ENCODE measurements at regions not wholly inside any gene's neighbourhood (a gene's known extent, or its start where the extent isn't known, plus 50 kb on each side); places are given as distances from the start of the nearest gene placed in this dataset.

- no peaks in the 10 kb centered on the region for H3K36me3 ChIP-seq (ENCODE audit: control insufficient read depth, insufficient read depth, low read length)
- H3K9me3 ChIP-seq (ENCODE audit: control insufficient read depth, low read length): no peaks in the 10 kb centered on the region
- H3K27ac ChIP-seq (ENCODE audit: low read depth, low read length, severe bottlenecking): no peak overlapping the region
- no peaks in the 10 kb centered on the region for H3K4me1 ChIP-seq (ENCODE audit: control insufficient read depth, insufficient read depth, low read length, poor library complexity, severe bottlenecking)
- H3K4me3 ChIP-seq (ENCODE audit: extremely low read depth, insufficient read depth, low read length, poor library complexity, severe bottlenecking): no peak overlapping the region
- WGBS, 2 experiments (ENCODE audit: insufficient coverage in 2 of 2): no CpG with 5 or more reads among the region's 2 CpGs
Measured at GRCh38 chr3:72641684-72642083, 206.6 kb downstream of the SHQ1 start.

GRCh38 chr3:72641072-72641471 is 207.2 kb downstream of the SHQ1 start:
- WGBS, 2 experiments (ENCODE audit: insufficient coverage in 2 of 2): 86 to 100% methylated on average over 2 of the region's 4 CpGs
- H3K36me3 ChIP-seq (ENCODE audit: control insufficient read depth, insufficient read depth, low read length): no peaks in the 10 kb centered on the region
- H3K4me3 ChIP-seq (ENCODE audit: extremely low read depth, insufficient read depth, low read length, poor library complexity, severe bottlenecking): no peak overlapping the region

GRCh38 chr3:72636969-72637597 is 211.2 kb downstream of the SHQ1 start:
- Histone ChIP-seq H3K4me3 (ENCODE audit: extremely low read depth, insufficient read depth, low read length, poor library complexity, severe bottlenecking) (no peak overlapping the region), H3K36me3 (ENCODE audit: control insufficient read depth, insufficient read depth, low read length) (no peaks in the 10 kb centered on the region), H3K4me1 (ENCODE audit: control insufficient read depth, insufficient read depth, low read length, poor library complexity, severe bottlenecking) (no peaks in the 10 kb centered on the region), H3K27ac (ENCODE audit: low read depth, low read length, severe bottlenecking) (no peak overlapping the region), H3K9me3 (ENCODE audit: control insufficient read depth, low read length) (no peaks in the 10 kb centered on the region)
- 73 to 90% methylated on average over 5 to 7 of the region's 8 CpGs for WGBS, 2 experiments (ENCODE audit: insufficient coverage in 2 of 2)

More at GRCh38 chr3:72641072-72641471, 207.2 kb downstream of the SHQ1 start:
- no peaks in the 10 kb centered on the region for H3K4me1 ChIP-seq (ENCODE audit: control insufficient read depth, insufficient read depth, low read length, poor library complexity, severe bottlenecking)
- H3K9me3 ChIP-seq (ENCODE audit: control insufficient read depth, low read length): no peaks in the 10 kb centered on the region
- H3K27ac ChIP-seq (ENCODE audit: low read depth, low read length, severe bottlenecking): no peak overlapping the region

- Histone ChIP-seq H3K4me1 (ENCODE audit: control insufficient read depth, insufficient read depth, low read length, poor library complexity, severe bottlenecking) (no peaks in the 10 kb centered on the region), H3K36me3 (ENCODE audit: control insufficient read depth, insufficient read depth, low read length) (no peaks in the 10 kb centered on the region), H3K4me3 (ENCODE audit: extremely low read depth, insufficient read depth, low read length, poor library complexity, severe bottlenecking) (no peak overlapping the region), H3K27ac (ENCODE audit: low read depth, low read length, severe bottlenecking) (no peak overlapping the region), H3K9me3 (ENCODE audit: control insufficient read depth, low read length) (no peaks in the 10 kb centered on the region)
- 100% methylated on average over 1 of the region's 4 CpGs; no CpG with 5 or more reads in 1 of the 2 experiments for WGBS, 2 experiments (ENCODE audit: insufficient coverage in 2 of 2)
Measured at GRCh38 chr3:72635551-72635950, 212.7 kb downstream of the SHQ1 start.

- Histone ChIP-seq H3K4me3 (ENCODE audit: extremely low read depth, insufficient read depth, low read length, poor library complexity, severe bottlenecking) (no peak overlapping the region), H3K27ac (ENCODE audit: low read depth, low read length, severe bottlenecking) (no peak overlapping the region), H3K9me3 (ENCODE audit: control insufficient read depth, low read length) (no peaks in the 10 kb centered on the region), H3K4me1 (ENCODE audit: control insufficient read depth, insufficient read depth, low read length, poor library complexity, severe bottlenecking) (peaks cover 2% of the 10 kb centered on the region), H3K36me3 (ENCODE audit: control insufficient read depth, insufficient read depth, low read length) (no peaks in the 10 kb centered on the region)
- 60 to 100% methylated on average over 1 to 2 of the region's 2 CpGs for WGBS, 2 experiments (ENCODE audit: insufficient coverage in 2 of 2)
Measured at GRCh38 chr3:72634128-72634527, 214.1 kb downstream of the SHQ1 start.

GRCh38 chr3:72633534-72633933 is 214.7 kb downstream of the SHQ1 start:
- H3K4me1 ChIP-seq (ENCODE audit: control insufficient read depth, insufficient read depth, low read length, poor library complexity, severe bottlenecking): peaks cover 7% of the 10 kb centered on the region
- no peak overlapping the region for H3K27ac ChIP-seq (ENCODE audit: low read depth, low read length, severe bottlenecking)
- no peaks in the 10 kb centered on the region for H3K9me3 ChIP-seq (ENCODE audit: control insufficient read depth, low read length)
- WGBS, 2 experiments (ENCODE audit: insufficient coverage in 2 of 2): 97 to 100% methylated on average over 3 of the region's 5 CpGs
- no peak overlapping the region for H3K4me3 ChIP-seq (ENCODE audit: extremely low read depth, insufficient read depth, low read length, poor library complexity, severe bottlenecking)
- no peaks in the 10 kb centered on the region for H3K36me3 ChIP-seq (ENCODE audit: control insufficient read depth, insufficient read depth, low read length)

- H3K4me3 ChIP-seq (ENCODE audit: extremely low read depth, insufficient read depth, low read length, poor library complexity, severe bottlenecking): no peak overlapping the region
- no peaks in the 10 kb centered on the region for H3K9me3 ChIP-seq (ENCODE audit: control insufficient read depth, low read length)
- H3K4me1 ChIP-seq (ENCODE audit: control insufficient read depth, insufficient read depth, low read length, poor library complexity, severe bottlenecking): peaks cover 7% of the 10 kb centered on the region
- WGBS, 2 experiments (ENCODE audit: insufficient coverage in 2 of 2): 100% methylated on average over 1 to 4 of the region's 4 CpGs
- H3K36me3 ChIP-seq (ENCODE audit: control insufficient read depth, insufficient read depth, low read length): no peaks in the 10 kb centered on the region
- H3K27ac ChIP-seq (ENCODE audit: low read depth, low read length, severe bottlenecking): no peak overlapping the region
Measured at GRCh38 chr3:72633121-72633520, 215.1 kb downstream of the SHQ1 start.

GRCh38 chr3:72632129-72632528 is 216.1 kb downstream of the SHQ1 start:
- WGBS, 2 experiments (ENCODE audit: insufficient coverage in 2 of 2): 88% methylated on average over 2 of the region's 5 CpGs; no CpG with 5 or more reads in 1 of the 2 experiments
- Histone ChIP-seq H3K4me3 (ENCODE audit: extremely low read depth, insufficient read depth, low read length, poor library complexity, severe bottlenecking) (no peak overlapping the region), H3K36me3 (ENCODE audit: control insufficient read depth, insufficient read depth, low read length) (no peaks in the 10 kb centered on the region), H3K4me1 (ENCODE audit: control insufficient read depth, insufficient read depth, low read length, poor library complexity, severe bottlenecking) (peaks cover 7% of the 10 kb centered on the region), H3K27ac (ENCODE audit: low read depth, low read length, severe bottlenecking) (no peak overlapping the region), H3K9me3 (ENCODE audit: control insufficient read depth, low read length) (no peaks in the 10 kb centered on the region)

- H3K27ac ChIP-seq (ENCODE audit: low read depth, low read length, severe bottlenecking): no peak overlapping the region
- no peak overlapping the region for H3K4me3 ChIP-seq (ENCODE audit: extremely low read depth, insufficient read depth, low read length, poor library complexity, severe bottlenecking)
- 95 to 97% methylated on average over 3 to 5 of the region's 5 CpGs for WGBS, 2 experiments (ENCODE audit: insufficient coverage in 2 of 2)
- H3K9me3 ChIP-seq (ENCODE audit: control insufficient read depth, low read length): no peaks in the 10 kb centered on the region
- no peaks in the 10 kb centered on the region for H3K36me3 ChIP-seq (ENCODE audit: control insufficient read depth, insufficient read depth, low read length)
- peaks cover 7% of the 10 kb centered on the region for H3K4me1 ChIP-seq (ENCODE audit: control insufficient read depth, insufficient read depth, low read length, poor library complexity, severe bottlenecking)
Measured at GRCh38 chr3:72630969-72631344, 217.3 kb downstream of the SHQ1 start.

- 80 to 88% methylated on average over 3 to 4 of the region's 8 CpGs for WGBS, 2 experiments (ENCODE audit: insufficient coverage in 2 of 2)
- no peak overlapping the region for H3K4me3 ChIP-seq (ENCODE audit: extremely low read depth, insufficient read depth, low read length, poor library complexity, severe bottlenecking)
- H3K36me3 ChIP-seq (ENCODE audit: control insufficient read depth, insufficient read depth, low read length): no peaks in the 10 kb centered on the region
- no peak overlapping the region for H3K27ac ChIP-seq (ENCODE audit: low read depth, low read length, severe bottlenecking)
- H3K4me1 ChIP-seq (ENCODE audit: control insufficient read depth, insufficient read depth, low read length, poor library complexity, severe bottlenecking): peaks cover 7% of the 10 kb centered on the region
- H3K9me3 ChIP-seq (ENCODE audit: control insufficient read depth, low read length): no peaks in the 10 kb centered on the region
Measured at GRCh38 chr3:72630327-72630968, 217.8 kb downstream of the SHQ1 start.

GRCh38 chr3:72629191-72629631 is 219.0 kb downstream of the SHQ1 start:
- Histone ChIP-seq H3K9me3 (ENCODE audit: control insufficient read depth, low read length) (no peaks in the 10 kb centered on the region), H3K4me1 (ENCODE audit: control insufficient read depth, insufficient read depth, low read length, poor library complexity, severe bottlenecking) (peaks cover 7% of the 10 kb centered on the region), H3K4me3 (ENCODE audit: extremely low read depth, insufficient read depth, low read length, poor library complexity, severe bottlenecking) (no peak overlapping the region), H3K27ac (ENCODE audit: low read depth, low read length, severe bottlenecking) (peak overlapping the region; percentile 10), H3K36me3 (ENCODE audit: control insufficient read depth, insufficient read depth, low read length) (no peaks in the 10 kb centered on the region)
- 86 to 95% methylated on average over 2 to 3 of the region's 3 CpGs for WGBS, 2 experiments (ENCODE audit: insufficient coverage in 2 of 2)
